IPS-NIHi7 (cell line): ENCODE measurements at regions not wholly inside any gene's neighbourhood (a gene's known extent, or its start where the extent isn't known, plus 50 kb on each side); places are given as distances from the start of the nearest gene placed in this dataset.

Experiments
- DNase-seq: peaks from one replicate; pipeline ENCODE4 v3.0.0; 2012; ENCODE audit warnings: mixed read lengths; ENCODE audit errors: extremely low spot score

- no peak for DNase-seq
Observed at GRCh38 chr1:10962483-10962882, 50.0 kb upstream of the TARDBP start.
